GM12873 (cell line): ENCODE measurements at regions not wholly inside any gene's neighbourhood (a gene's known extent, or its start where the extent isn't known, plus 50 kb on each side); places are given as distances from the start of the nearest gene placed in this dataset.

ENCODE experiments used
- TF ChIP-seq, protein P1 (sequence below): IDR thresholded peaks from 2 replicates; pipeline ENCODE4 v1.5.1; 2012; ENCODE audit warnings: low read depth, mild to moderate bottlenecking, moderate library complexity, low read length, control low read depth; ENCODE audit not compliant: insufficient read depth; ENCODE audit errors: missing control alignments

DNA sequence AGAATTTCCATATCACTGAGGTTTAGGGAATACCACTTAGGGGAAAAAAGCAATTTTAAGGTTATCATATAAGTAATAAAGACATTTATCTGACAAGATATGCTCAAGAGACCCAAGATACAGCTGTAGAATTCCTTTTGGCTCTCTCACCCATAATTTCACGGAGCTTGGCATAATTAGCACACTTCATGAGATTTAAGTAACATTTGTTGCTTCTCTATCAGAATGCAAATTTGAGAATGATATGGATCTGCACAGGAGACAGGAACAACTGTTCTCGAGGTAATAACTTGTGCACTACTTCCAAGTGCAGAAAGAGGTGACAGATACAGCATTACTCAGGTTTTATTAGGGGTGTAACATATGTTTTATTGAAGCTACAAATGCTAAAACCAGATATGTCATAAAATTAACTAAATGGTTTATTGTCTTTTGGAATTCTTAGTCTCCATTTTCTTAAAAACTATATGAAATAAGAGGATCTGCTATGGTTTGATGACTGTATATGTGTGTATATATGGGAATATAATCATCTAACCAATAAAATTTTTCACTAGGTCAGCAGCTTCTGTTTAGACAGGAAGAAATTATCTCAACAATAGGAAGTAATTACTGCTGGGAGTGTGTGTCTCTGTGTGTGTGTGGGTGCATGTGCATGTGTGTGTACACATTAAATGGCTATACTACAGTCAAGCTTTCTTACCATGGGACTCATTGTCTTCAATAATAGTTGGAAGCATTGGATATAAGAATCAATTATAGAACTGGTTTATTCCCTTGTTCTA is 401.3 kb downstream of the PCDH17 start:
- TF ChIP-seq, protein P1, sequence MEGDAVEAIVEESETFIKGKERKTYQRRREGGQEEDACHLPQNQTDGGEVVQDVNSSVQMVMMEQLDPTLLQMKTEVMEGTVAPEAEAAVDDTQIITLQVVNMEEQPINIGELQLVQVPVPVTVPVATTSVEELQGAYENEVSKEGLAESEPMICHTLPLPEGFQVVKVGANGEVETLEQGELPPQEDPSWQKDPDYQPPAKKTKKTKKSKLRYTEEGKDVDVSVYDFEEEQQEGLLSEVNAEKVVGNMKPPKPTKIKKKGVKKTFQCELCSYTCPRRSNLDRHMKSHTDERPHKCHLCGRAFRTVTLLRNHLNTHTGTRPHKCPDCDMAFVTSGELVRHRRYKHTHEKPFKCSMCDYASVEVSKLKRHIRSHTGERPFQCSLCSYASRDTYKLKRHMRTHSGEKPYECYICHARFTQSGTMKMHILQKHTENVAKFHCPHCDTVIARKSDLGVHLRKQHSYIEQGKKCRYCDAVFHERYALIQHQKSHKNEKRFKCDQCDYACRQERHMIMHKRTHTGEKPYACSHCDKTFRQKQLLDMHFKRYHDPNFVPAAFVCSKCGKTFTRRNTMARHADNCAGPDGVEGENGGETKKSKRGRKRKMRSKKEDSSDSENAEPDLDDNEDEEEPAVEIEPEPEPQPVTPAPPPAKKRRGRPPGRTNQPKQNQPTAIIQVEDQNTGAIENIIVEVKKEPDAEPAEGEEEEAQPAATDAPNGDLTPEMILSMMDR: no peak

DNA sequence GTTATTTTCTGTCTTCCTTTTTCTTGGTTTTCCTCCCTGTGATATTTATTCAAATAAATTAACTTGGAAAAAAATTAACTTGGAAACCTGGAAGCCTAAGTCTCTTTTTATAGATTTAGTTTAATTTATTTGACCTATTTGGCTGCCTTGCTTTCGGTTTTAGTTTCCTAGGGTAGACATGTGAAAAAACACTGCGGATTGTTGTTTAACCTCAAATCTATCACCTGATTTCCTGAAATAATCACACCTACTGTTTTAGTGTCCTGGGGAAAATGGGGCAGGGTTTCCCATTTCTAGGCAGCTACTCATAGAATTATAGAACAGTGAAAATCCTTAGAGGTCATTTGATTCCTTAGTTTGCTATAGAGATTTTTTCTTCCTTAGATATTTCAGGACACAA is 412.4 kb downstream of the PCDH17 start:
- TF ChIP-seq, protein P1: no peak

DNA sequence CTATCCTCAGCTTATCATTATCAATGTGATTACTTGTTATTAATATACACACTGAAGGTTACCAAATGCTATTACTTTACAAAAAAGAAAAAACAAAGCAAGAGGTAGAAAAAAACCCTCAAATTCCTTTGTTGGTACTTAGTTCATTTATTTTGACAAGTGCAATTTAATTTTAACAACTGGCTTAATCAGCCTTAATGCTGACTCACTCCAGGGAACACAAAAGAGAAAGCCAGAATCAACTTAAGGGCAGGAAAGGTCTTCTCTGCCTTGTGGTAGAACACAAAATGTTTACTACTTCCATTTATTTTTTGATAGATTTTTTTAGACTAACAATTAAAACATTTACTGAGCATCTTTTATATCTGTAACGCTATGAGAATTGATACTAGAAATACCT is 417.1 kb downstream of the PCDH17 start:
- TF ChIP-seq, protein P1: no peak

DNA sequence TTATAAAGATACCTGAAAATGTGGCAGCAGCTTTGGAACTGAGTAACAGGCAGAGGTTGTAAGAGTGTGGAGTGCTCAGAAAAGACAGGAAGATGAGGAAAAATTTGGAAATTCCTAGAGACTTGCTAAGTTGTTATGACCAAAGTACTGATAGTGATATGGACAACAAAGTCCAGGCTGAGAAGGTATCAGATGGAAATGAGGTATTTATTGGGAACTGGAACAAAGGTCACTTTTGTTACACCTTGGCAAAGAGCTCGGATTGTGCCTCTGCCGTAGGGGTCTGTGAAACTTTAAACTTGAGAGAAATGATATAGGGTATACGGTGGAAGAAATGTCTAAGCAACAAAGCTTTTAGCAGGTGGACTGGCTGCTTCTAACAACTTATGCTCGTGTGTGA is 419.9 kb downstream of the PCDH17 start:
- TF ChIP-seq, protein P1: no peak

DNA sequence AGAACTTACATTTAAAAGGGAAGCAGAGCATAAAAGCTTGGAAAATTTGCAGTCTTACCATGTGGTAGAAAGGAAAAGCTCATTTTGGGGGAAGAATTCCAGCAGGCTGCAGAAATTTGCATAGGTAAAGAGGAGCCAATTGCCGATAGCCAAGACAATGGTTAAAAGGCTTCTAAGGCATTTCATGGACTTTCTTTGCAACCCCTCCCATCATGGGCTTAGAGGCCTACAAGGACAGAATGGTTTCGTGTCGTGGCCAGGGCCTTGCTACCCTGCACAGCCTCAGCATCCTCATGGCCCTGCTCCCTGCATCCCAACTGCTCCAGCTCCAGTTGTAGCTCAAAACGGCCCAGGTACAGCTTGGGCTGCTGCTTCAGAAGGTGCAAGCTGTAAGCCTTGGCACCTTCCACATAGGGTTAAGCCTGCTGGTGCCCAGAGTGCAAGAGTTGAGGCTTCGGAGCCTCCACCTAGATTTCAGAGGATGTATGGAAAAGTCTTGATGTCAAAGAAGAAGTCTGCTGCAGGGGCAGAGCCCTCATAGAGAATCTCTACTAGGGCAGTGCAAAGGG is 420.3 kb downstream of the PCDH17 start:
- TF ChIP-seq, protein P1: no peak

DNA sequence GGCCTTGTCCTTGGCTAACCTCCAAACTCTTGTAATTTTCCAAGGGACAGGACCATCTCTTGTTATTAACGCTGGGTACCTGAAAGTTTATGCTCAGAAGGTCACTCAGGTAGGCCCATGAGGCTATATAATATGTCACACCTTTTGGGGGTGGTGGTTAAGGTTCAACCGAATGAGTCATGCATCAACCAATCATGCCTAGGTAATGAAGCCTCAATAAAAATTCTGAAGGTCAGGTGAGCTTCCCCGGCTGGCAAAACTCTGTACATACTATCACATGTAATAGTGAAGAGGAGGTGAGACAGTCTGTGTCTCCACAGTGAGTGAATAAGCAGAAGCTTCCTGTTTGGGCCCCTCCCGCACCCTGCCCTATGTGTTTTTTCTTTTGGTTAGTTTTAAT is 424.9 kb downstream of the PCDH17 start:
- TF ChIP-seq, protein P1: no peak

DNA sequence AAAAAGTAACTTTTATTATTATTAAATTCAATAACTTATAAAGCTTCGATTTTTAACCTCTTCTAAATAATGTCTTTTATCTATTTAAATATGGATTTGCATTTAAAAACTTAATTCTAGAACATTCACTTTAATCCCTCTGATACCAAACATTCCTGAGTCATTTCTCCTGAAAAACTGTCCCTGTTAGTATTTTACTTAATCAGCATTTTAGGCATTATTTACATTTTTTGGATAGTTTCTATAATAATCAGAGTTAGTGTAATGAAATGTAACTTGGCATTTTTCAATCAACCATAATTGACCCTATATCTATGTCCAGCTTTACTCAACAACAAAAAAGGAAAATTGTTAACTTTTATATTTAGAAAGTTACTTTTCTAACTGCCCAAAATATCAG is 428.1 kb downstream of the PCDH17 start:
- TF ChIP-seq, protein P1: no peak
